SU-DHL-6 (cell line): ENCODE measurements at regions not wholly inside any gene's neighbourhood (a gene's known extent, or its start where the extent isn't known, plus 50 kb on each side); places are given as distances from the start of the nearest gene placed in this dataset.

Source experiments
- EZH2phosphoT487 ChIP-seq: fragments of 200-600 bp; sonication (generic), shearing (Covaris generic); conservative IDR thresholded peaks from 2 replicates; pipeline ENCODE4 v1.6.1; 2018; ENCODE audit warnings: mild to moderate bottlenecking, antibody characterized with exemption, low read length, moderate library complexity, mixed read lengths
- TF ChIP-seq, protein P1 (sequence below): fragments of 200-600 bp; sonication (generic); IDR thresholded peaks from one replicate; pipeline ENCODE4 v1.5.1; 2017; ENCODE audit warnings: antibody characterized with exemption, mild to moderate bottlenecking, low read length, moderate library complexity; ENCODE audit not compliant: insufficient read depth, poor library complexity, severe bottlenecking

DNA sequence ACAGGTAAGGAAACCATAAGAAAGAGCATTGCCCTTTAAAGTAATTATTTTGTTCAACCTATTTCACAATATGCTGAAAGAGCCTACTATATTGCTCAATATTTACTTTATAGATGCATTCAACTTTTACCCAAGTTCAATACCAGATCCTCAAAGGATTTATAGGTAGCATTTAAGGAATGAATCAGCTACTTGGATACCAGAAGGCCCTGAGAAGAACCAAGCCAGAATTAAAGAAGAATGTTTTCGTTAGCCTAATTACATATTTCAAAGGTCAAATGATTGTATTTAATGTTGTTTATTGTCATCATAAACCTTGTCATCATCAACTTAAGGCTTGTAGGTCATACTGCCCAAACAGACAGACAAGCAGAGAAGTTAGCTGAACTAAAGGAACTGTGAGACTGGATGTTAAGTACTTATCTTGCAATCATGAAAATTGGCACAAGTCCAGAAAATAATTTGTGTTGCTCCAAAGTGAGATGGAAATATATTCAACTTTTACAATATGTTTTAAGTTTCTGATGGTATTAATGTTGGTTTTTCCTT lies 636.7 kb downstream of the RFPL4B start:
- TF ChIP-seq, protein P1, sequence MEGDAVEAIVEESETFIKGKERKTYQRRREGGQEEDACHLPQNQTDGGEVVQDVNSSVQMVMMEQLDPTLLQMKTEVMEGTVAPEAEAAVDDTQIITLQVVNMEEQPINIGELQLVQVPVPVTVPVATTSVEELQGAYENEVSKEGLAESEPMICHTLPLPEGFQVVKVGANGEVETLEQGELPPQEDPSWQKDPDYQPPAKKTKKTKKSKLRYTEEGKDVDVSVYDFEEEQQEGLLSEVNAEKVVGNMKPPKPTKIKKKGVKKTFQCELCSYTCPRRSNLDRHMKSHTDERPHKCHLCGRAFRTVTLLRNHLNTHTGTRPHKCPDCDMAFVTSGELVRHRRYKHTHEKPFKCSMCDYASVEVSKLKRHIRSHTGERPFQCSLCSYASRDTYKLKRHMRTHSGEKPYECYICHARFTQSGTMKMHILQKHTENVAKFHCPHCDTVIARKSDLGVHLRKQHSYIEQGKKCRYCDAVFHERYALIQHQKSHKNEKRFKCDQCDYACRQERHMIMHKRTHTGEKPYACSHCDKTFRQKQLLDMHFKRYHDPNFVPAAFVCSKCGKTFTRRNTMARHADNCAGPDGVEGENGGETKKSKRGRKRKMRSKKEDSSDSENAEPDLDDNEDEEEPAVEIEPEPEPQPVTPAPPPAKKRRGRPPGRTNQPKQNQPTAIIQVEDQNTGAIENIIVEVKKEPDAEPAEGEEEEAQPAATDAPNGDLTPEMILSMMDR, result no peak
- TF ChIP-seq EZH2phosphoT487, result no peak
